Stimulated activated CD8-positive, alpha-beta memory T cell treated with anti-CD3 and anti-CD28 coated beads, Interleukin-4, amount 100 ng/mL, for 4 hours (primary cell): ENCODE measurements at regions not wholly inside any gene's neighbourhood (a gene's known extent, or its start where the extent isn't known, plus 50 kb on each side); places are given as distances from the start of the nearest gene placed in this dataset.

Experiments
- DNase-seq, 2 donors: peaks; one replicate each; pipeline ENCODE4 v3.0.0-alpha.2; 2020; ENCODE audit warnings: low read depth in 2 of 2, low spot score in 1 of 2

DNA sequence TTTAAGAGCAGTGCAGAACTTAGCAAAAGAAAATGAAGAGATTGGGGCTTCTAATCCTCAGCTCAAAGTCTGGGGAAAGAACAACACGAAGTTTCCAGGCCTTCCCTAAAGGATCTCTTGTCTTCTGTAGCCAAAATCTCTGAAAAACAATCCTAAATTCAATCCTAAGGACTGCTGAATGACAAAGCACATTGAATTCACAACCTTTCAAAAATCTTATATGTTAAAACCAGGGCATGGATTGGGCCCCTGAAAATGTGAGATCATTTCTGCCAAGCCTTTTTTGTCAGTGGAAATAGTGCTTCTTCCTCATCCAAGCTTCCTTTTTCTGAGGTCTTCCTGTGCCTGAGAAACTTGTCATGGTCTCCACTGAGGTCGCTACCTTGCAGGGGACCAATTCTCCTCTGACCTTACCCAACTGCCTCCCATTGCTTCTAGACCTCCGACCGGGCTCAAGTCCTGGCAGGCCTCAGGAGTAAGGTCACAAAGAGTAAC is 126.2 kb upstream of the ARID1B start:
- DNase-seq: no peak

DNA sequence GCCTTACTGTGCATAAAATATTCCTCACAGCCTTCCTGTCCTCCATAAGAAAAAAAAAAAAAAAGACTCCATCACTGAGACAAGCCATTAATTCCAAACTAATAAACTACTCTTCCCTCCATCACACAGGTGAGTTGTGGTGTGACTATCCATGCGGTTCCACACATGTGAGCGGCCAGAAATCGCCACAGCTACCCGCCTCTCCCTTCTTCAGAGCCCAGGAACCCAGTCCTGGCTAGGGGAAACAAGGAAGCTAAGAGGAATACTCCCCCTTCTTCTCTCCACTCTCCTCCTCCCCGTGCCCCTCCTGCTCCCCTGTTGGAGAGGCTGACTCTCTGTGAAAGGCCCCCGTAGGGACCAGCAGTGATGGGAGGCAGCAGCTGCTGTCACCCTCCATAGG is 128.6 kb upstream of the ARID1B start:
- no peak for DNase-seq

DNA sequence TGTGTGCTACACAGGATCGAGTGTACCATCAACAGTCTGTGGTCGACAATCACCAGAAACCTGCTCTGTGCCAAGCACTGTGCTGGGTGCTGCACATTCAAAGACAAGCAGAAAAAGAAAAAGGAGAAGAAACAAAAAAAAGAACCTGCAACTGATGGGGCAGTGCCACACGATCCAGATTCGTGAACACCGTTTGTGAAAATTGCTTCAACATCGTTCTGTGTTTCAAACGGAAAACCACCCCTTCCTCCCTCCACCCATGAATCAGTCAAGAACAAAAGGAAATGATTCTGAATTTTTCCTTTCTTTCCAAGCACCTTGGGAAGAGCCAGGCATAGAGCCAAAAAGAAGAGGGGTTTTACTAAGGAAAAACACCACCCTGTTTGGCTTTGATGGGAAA is 129.2 kb upstream of the ARID1B start:
- DNase-seq: no peak

DNA sequence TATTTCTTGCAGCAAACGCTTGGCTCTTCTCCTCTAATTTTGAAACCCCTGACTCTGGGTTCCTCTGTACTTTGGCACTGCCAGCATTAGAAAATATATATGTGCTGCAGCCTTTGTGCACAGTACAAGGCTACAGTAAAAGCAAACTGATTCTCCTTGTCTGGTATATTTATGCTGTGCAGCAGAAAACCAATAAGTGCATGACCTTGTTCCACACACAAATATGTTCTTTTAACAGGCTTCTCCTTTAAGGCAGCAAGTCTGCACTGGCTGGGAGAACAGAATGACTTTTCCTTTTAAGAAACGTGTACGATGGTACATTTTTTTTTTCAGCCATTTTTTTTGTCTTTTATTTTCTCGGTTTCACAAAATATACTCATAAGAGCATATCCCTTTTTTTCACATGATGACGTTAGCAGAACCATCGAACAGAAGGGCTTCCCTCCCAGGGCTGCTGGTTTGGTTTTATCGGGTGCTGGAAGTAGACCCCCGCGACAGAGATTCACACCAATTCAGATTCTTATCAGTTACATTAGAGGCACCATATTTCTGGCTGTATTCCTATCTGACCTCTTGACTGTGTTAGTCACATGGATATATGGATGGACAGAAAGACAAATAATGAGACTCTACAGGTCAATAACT is 129.9 kb upstream of the ARID1B start:
- no peak for DNase-seq

DNA sequence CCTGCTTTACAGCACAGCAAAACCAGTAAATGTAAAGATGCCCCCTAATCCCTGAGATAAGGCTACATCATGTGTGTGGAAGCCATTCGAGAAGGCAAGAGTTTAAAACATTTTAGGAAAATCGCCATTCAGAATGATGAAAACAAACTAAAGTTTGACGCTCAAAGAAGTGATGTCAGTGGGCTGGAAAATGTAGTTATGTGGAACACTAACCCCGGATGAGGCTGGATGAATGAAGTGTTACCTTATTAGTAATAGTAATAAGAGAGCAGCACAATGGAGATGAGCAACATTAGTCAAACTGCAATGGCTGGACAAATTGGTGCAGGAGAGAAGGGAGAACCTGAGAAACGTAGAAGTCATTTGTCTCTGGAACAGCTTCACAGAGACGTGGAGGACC is 130.7 kb upstream of the ARID1B start:
- DNase-seq: no peak

DNA sequence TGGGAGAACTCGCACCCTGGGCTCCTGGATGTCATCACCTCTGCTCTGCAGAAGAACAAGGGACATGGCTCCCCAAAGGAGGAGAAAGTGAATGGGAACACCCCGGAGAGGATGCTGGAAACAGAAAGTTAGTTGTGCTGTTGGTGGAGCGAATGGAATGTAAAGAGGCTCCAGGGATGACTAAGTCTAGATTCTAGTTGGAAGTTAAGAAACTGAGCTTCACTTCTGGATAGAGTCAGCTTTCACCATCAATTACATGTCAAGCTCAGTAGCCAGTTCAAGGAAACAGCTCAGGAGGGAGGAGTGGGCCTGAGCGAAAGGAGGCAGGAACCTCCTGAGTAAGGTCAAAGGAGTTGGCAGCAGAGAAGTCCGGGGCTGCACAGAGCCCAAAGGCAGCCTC is 132.1 kb upstream of the ARID1B start:
- no peak for DNase-seq

DNA sequence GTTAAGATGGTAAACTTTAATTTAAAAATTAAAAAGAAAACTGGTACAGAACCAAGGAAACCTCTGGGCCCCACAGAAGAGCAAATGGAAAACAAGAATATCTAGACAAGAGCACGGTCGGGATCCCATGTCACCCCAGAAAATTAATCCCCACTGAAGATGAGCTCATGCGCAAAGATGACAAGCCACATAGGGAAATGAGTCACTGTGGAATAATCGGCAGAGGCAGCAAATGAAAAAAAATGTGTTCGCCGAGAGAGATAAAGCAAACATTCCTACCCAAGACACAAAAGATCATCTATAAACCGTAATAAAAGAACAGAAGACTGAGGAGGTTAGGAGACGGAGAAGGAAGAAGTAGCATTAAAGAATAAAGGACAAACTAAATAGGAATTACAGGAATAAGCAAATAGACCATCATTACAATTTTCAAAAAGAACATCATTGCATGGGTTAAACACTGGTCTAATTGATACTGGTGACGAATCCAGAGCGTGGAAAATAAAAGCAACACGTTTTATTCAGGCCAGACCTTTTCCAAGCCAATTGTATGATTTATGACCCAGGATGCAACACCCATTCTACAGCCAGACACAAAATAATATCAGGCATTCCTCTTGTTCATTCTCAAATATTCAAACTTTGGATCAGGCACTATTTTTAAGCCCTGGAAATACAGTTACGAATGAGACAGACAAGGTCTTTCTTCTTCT is 138.0 kb upstream of the ARID1B start:
- DNase-seq: no peak

DNA sequence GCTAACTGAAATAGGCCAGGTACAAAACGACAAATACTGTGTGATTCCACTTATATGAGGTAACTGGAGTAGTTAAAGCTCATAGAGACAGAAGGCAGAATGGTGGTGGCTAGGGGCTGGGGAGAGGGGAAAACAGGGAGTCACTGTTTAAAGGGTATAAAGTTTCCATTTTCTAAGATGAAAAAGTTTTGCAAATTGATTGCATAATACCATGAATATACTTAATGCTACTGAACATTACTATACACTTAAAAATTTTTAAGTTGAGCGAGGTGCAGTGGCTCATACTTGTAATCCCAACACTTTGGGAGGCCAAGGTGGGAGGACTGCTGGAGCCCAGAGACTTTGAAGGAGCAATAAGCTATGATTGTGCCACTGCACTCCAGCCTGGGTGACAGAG is 138.6 kb upstream of the ARID1B start:
- no peak for DNase-seq

DNA sequence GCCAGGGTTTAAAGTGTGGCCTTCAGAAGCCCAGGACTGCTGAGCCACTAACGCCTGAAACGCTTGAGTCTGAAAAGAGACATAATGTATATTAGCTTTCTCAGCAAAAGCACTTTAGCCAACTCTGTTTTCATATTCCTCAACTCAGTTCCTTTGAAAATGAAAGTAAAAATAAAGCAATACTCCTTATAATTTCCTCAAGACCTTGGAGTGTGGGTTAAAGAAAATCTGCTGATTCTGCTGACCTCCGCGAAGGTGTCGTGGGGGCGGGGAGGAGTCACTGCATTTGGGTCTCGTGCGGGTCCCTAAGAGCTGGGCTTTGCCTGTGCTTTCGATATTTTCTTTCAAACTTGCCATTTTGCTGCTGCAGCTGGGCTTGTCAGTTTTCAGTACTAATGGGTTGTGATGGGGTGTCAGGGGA is 142.2 kb upstream of the ARID1B start:
- no peak for DNase-seq

DNA sequence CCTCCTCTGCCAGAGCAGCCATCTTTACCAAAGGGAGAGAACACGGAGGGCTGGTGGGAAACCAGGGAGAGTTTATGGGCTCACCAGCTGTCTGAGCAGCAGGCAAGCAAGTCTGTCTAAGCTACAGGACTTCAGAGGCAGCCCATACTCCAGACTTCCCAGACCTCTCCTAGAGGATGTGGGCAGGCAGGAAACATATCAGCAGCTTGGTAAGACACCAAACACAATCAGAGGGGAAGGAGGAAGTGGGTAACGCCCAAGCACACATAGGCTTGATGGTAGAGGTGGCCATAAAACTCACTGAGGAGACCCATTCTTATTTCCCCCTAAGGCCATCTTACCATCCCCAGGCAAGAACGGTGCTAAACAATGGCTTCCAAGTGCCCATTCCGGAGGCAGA is 143.1 kb upstream of the ARID1B start:
- no peak for DNase-seq

DNA sequence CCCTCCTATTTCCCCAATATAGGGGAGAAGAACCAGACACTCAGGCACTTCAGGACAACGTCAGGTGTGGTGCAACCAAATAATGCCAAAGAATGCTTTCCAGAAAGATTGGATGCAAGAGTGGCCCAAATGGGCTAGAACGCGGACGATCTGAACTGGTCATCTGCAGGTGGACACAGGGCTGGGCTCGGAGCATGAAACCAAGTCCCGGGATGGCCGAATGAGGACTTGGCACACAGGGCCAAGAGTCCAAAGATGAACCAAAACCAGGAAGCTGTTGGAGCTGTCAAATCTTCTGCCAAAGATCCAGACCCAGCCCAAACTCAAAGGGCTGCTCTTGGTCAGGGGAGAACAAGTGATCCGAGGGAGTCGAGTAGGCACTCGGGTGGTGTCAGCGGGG is 143.9 kb upstream of the ARID1B start:
- DNase-seq: no peak

DNA sequence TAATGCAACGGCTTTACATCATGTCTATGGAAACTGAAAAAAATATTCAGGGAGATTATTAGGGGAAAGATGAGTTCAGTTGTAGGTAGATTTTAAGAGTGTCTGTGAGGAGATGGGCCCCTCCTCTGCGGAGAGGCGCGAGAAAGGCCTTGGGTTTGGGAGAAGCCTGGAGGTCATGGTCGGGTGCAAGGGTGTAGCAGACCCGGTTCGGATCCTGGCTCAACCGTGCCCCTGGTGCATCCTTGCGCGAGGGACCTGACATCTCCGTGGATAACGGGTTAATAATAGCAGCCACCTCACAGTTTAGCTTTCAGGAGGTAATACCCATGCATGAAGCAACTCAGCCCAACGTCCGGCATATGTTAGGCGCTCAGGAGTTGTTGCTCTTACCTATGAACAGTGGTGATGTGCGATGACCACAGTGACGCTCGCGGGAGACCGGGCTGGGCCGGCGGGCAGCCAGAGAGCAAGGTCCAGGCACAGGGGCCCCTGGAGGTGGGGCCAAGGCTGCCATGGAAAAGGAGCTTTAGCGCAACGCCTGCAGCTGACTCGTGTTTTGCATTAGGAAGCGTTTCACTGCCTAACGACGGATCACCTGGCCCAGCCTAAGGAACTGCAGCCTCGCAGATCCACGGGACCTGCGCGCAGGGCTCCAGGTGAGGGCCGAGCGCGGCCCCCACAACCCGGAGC is 146.4 kb upstream of the ARID1B start:
- DNase-seq: no peak

DNA sequence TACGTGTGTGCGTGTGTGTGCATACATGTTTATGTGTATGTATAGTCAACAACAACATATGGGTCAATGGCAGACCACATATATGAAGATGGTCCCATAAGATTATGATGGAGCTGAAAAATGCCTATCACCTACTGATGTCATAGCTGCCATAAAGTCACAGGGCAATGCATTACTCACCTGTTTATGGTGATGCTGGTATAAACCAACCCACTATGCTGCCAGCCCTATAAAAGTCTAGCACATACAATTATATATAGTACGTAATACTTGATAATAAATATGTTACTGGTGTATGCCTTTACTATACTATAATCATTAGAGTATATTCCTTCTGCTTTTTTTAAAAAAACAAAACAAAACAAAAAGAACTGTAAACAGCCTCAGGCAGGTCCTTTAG is 148.4 kb upstream of the ARID1B start:
- DNase-seq: no peak

DNA sequence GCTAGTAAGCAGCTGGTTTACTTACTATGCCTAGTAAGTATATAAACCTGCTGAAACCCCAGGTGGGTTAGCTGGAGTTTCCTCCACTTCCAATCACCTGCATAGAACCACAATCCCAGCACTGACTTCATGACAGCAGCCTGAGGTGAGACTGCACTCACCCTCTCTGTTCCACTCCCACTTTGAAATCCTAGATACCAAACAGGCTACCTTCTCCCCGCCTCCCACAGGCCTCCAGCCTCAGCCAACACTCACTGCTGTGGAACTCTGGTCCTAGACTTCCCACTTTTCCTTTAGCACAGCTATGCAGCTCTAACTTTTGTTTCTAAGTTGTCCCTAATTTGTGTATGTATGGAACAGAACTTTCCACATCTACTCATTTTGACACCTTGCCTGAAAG is 149.7 kb upstream of the ARID1B start:
- no peak for DNase-seq

DNA sequence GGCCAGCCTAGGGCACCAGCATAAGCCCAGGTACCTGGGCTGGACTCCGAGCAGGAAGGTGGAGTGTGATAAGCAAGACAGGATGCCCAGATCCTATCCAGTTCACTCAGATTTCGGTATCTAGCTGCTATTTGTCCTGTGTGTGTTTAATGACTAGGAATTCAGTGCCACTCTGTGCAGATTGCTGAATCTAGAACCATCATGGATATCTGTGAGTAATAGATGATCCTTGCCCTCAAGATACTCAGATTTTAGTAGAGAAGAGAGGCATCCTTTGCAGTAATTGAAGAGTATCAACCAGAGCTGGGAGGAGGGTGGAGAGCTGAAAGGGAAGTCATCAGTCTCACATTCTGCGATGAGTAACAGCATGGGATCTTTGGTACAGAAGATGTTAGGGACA is 155.0 kb upstream of the ARID1B start:
- DNase-seq: no peak

DNA sequence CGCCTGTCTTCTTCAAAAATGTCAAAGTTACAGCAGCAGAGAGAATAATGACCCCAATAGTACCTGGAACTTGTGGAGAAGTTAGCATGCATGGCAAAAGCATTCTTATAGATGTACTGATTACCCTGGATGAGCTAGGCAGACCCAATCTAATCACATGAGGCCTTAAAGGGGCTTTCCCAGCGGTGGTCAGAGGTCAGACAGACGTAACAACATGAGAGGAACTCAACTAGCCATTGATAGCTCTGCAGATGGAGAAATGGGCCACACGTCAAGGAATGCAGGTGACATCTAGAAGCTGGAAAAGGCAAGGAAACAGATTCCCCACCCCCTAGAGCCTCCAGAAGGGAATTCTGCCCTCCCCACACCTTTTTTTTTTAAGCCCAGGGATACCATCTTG is 156.8 kb upstream of the ARID1B start:
- DNase-seq: no peak

DNA sequence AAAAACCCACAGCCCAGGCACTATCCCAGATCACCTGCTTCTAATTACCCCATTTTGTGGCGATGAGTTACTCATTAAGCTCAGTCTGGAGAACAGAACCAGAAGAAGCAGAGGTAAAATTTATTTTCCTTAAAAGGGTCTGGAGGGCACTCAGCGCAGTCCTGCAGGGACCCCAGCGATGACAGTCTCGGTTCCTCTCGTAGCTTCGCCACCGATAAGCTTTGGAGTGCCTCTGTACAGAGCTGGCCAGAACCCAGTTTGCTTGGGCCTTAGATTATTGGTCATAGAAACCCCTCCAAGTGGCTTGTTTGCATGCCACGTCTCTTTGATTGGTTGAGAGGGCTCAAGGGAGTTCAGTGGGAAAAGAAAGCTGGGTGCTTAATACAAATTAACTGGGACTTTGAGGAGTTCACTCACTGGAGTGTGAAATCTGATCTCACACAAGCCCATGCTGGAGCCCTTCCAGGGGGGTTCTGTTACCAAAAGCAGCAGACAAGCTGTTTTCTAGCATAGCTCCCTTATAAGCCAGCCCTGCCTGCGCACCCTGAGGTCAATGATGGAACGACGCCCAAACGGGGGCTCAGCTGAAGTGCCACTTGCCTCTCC is 158.5 kb upstream of the ARID1B start:
- no peak for DNase-seq

DNA sequence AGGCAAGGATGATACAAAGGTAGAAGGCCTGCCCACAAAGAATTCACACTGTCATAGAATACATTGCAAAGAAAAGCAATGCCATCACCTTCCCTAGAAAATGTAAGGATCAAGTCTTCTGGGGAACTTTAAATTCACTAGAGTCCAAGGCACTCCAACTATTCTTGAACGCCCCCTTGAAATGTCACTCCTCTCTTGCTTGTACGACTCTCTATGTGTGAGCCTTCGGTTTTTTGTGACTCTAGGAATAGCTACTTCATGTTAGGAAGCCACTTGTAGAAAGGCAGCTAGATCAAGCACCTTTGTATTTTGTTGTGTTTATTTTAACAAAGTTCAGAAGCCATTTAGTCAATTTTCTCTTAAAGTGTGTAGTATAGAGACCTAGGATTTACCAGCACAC is 159.2 kb upstream of the ARID1B start:
- DNase-seq: no peak

DNA sequence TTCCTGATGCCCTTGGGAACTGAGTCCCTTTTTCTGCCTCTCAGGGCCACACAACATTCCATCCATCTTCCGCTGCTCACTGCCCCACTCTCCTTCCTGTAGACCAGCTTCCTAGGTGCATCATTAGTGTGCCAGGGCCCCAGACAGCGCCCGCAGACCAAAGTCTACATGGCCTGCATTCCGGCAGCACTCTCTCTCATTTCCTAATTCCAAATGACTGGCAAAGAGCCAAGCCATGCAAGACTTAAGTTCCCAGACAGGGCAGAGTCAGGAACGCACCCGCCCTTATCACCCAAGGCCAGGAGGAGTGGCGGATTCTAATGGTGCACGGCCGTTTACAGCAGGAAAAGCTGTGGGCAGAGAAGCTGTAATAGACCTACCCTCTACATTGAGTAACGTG is 159.8 kb upstream of the ARID1B start:
- DNase-seq: no peak

DNA sequence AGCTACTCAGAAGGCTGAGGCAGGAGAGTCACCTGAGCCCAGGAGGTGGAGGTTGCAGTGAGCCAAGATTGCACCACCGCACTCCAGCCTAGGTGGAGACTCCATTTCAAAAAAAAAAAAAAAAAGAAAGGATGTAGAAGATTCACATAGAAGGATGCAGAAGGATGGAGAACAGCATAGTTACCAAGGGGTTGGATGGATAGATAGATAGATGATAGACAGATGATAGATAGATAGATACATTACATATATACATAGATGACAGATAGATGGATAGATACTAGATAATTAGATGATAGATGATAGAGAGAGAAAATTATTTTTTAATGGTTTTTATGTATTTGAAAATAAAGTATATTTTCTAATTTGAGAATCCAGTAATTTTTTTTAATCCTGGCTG is 160.7 kb upstream of the ARID1B start:
- no peak for DNase-seq

DNA sequence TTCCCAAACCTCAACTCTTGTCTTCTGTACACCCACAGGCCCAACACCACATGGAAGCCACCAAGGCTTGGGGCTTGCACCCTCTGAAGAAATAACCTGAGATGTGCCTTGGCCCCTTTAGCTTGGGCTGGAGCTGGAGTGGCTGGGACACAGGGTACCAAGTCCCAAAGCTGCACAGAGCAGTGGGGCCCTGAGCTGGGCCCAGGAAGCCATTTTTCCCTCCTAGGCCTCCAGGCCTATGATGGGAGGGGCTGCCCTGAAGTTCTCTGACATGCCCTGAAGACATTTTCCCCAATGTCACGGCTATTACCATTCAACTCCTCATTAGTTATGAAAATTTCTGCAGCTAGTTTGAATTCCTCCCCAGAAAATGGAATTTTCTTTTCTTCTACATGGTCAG is 163.2 kb upstream of the ARID1B start:
- DNase-seq: no peak

DNA sequence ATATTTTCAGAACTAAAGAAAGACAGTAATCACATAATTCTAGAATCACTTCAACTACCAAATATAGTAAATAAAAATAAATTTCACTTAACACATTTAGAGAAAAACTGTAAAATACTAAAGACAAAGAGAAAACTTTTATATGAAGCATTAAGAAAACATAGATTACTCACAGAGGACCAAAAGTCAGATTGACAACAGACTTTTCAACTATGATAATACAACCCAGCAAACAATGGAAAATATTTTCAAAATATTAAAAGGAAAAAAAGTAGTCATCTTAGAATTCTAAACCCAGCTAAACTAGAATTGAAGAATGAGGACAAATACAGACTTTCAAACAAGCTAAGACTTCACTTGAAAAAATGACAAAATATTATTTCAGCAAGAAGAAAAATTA is 164.8 kb upstream of the ARID1B start:
- no peak for DNase-seq
